Spinal cord (tissue), 9 donors: ENCODE measurements at regions not wholly inside any gene's neighbourhood (a gene's known extent, or its start where the extent isn't known, plus 50 kb on each side); places are given as distances from the start of the nearest gene placed in this dataset.

Experiments used
- DNase-seq, 6 donors: peaks; one replicate each; pipeline versions ENCODE4 v3.0.0 to v3.0.0-alpha.2; 2013 to 2015; ENCODE audit warnings: low spot score in 6 of 6, low read depth in 4 of 6
- H3K27ac ChIP-seq: one replicate; pipeline ENCODE4 v1.5.1; 2013; ENCODE audit warnings: low read depth, low read length, control low read depth
- H3K27me3 ChIP-seq: one replicate; pipeline ENCODE4 v1.6.1; 2013; ENCODE audit warnings: low read length; ENCODE audit not compliant: control insufficient read depth, insufficient read depth
- H3K36me3 ChIP-seq: one replicate; pipeline ENCODE4 v1.6.1; 2013; ENCODE audit warnings: low read length; ENCODE audit not compliant: control insufficient read depth, insufficient read depth
- H3K4me1 ChIP-seq: one replicate; pipeline ENCODE4 v1.6.1; 2013; ENCODE audit warnings: low read length; ENCODE audit not compliant: control insufficient read depth, insufficient read depth
- H3K4me3 ChIP-seq: one replicate; pipeline ENCODE4 v1.5.1; 2013; ENCODE audit warnings: low read depth, low read length, control low read depth
- H3K9me3 ChIP-seq: one replicate; pipeline ENCODE4 v1.6.1; 2013; ENCODE audit warnings: low read length; ENCODE audit not compliant: control insufficient read depth, insufficient read depth
- WGBS: methylation state at CpG from one replicate; pipeline ENCODE4 v1.1.5; 2013; ENCODE audit warnings: missing lambda C conversion rate; ENCODE audit not compliant: insufficient coverage; 5-methylcytosine and 5-hydroxymethylcytosine counted together
- donor health status: healthy.

DNA sequence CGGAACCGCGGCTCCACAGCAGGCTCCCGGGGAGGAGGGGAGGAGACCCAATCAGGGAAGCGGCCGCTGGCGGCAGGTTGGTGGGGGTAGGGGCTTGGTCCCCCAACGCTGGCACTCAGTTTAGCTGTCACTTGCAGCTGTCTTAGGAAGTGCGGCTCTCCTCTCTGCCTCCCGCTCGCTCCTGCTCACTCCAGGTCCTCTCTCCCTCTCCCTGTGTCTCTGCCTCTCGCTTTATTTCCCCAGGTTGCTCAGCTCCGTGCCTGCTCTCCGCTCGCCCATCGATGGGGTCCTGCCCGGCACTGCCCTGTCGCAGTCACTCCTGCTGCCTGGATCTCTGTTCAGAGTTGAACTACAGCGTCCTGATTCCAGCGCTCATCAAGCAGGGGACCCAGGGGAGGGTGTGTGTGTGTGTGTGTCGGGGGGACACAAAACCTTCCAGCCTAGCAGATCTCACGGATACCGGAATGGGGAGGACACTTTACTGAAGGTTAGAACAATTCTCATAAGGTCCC is 145.6 kb downstream of the ENGASE start:
- no peak overlapping the region for H3K27ac ChIP-seq
- H3K27me3 ChIP-seq = peaks cover 8% of the 10 kb centered on the region
- peaks cover 6% of the 10 kb centered on the region for H3K36me3 ChIP-seq
- H3K9me3 ChIP-seq = no peaks in the 10 kb centered on the region
- H3K4me3 ChIP-seq = no peak overlapping the region
- peaks cover 29% of the 10 kb centered on the region for H3K4me1 ChIP-seq
- WGBS = 10% methylated on average over 19 of the region's 23 CpGs
- DNase-seq = peak in 1 of 6 donors; percentile 43

DNA sequence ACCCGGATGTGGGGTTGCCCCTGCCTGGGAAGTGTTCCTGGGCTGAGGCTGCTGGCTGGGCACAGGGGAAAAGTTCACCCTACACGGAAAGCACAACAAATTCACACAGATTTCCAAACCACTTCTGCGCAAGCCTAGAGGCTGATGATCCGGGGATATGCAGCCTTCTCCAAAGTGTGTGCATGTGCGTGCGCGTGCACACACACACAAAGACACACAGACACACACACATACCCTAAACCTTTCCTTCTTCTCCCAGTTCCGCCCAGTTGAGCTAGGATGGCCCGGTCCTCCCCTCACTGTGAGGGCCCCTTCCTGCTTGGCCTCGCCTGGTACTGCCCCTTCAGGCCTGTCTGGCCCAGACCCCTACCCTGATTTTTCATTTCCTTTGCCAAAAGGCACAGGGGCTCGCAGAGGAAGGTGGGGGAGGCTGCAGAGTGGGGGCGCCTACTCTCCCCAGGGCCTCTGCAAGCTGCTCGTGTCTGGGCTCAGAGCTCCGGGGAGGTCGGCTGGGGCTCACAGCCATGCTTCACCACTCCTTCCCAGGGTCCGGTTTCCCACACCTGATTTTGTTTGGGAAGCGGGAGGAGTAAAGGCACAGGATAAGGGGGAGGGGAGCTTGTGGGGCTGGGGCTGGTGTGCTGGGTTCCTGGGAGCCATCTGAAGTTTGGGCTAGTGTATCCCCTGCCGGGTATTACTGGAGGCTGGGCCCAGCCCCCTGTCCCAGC is 144.7 kb downstream of the ENGASE start:
- Histone ChIP-seq H3K36me3 (peaks cover 6% of the 10 kb centered on the region), H3K4me3 (no peak overlapping the region), H3K27me3 (peaks cover 8% of the 10 kb centered on the region), H3K9me3 (no peaks in the 10 kb centered on the region), H3K27ac (no peak overlapping the region), H3K4me1 (peaks cover 38% of the 10 kb centered on the region)
- WGBS = 85% methylated on average over 9 of the region's 18 CpGs
- no peak for DNase-seq

DNA sequence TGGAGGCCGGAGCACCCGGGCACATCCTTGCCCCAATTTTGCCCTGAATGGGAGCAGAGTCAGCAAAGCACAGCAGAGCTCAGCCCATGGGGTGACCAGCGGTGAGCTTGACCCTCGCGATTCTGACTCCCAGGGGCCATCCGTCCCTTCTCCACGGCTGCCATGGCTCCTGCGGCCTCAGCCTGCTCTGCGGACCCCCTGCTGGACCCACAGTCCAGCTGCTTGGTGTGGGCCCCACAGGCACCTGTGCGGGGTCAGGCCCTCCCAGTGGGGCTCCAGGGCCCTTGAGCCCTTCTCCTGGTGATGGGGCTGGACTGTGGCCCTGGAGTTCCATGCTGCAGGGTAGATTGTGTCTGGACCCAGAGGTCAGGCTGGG is 144.2 kb downstream of the ENGASE start:
- WGBS = 82% methylated on average over 10 of the region's 10 CpGs
- Histone ChIP-seq H3K4me3 (no peak overlapping the region), H3K9me3 (no peaks in the 10 kb centered on the region), H3K27ac (no peak overlapping the region), H3K4me1 (peaks cover 40% of the 10 kb centered on the region), H3K27me3 (peaks cover 8% of the 10 kb centered on the region), H3K36me3 (peaks cover 6% of the 10 kb centered on the region)
- no peak for DNase-seq

DNA sequence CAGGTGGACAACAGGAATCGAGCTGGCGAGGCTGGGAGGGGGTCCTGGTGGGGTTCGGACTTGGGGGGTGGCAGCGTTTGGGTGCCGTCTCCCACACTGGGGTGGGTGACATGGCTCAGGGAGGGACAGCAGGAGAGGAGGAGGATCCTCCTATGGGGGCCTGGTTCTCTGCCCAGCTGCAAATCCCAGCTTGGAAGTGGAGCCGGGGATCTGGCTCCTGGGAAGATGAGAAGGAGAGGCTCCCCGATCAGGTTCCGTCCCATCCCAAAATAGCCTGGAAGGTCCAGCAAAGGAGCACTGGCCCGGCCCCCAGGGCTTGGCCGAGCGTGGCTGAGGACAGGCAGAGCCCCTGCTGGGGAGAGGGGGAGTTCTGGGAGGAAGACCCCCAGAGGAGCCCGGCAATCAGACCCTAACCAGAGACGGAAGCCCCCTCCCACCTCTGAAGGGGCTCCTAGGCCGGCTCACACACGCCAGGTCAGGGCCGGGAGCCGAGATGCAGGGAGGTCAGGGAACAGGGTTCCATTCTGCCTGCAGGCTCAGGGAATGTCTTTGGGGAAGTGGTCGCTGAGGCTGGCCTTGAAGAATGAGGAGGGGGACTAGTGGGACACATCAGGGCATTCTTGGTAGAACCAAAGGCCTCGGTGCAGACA is 143.7 kb downstream of the ENGASE start:
- Histone ChIP-seq H3K36me3 (peaks cover 6% of the 10 kb centered on the region), H3K4me3 (no peak overlapping the region), H3K9me3 (no peaks in the 10 kb centered on the region), H3K4me1 (peaks cover 37% of the 10 kb centered on the region), H3K27ac (no peak overlapping the region), H3K27me3 (peaks cover 8% of the 10 kb centered on the region)
- 74% methylated on average over 11 of the region's 19 CpGs for WGBS
- no peak for DNase-seq

DNA sequence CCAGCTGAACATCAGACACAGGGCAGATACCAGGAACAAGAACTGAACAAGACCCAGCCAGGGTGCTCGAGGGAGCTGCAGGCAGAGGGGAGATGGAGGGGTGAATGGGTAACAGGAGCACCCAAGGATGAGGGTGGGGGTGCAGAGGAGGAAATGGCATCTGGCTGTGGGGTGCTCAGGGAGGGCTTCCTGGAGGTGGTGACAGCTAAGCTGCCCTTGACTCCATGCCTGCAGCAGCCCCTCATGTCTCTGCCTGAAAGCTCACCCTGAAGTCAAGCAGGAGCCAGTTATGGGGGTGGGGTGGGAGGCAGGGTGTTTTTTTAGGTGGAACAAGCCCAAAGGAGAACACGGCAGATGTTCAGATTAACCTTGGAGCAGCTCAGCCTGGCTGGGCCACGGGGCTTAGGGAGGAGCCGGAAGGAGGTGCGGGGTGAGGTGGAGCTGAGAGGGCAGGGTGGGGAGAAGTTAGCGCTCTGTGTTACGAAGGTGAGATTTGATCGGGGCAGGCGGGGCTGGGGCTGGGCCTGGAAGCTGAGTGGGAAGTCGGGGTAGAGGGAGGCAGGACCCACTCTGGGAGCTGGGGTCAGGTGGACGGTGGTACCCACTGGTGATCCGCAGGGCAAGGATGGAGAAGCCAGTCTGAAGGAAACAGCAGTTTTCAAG is 143.0 kb downstream of the ENGASE start:
- Histone ChIP-seq H3K9me3 (no peaks in the 10 kb centered on the region), H3K36me3 (peaks cover 6% of the 10 kb centered on the region), H3K27me3 (peaks cover 8% of the 10 kb centered on the region), H3K4me1 (peaks cover 35% of the 10 kb centered on the region), H3K4me3 (no peak overlapping the region), H3K27ac (no peak overlapping the region)
- 79% methylated on average over 12 of the region's 12 CpGs for WGBS
- no peak for DNase-seq

DNA sequence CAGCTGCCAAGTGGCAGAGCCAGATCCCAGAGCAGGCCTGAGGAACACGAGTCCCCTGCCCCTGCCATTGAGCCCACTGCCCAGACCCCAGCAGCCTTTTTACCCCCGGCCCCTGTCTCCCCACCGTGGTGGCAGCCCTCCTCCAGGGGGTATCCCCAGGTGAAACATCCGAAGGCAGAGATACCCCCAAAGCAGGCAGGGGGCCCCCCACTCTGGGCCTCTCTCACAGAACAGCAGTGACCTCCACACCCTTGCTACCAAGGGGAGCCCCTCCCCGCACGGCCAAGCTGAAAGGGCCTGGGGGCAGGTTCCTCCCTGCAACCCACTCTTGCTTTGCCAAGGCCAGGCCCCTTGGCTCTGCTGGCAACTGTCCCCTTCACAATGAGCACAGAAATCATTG is 142.2 kb downstream of the ENGASE start:
- peaks cover 35% of the 10 kb centered on the region for H3K4me1 ChIP-seq
- peaks cover 9% of the 10 kb centered on the region for H3K36me3 ChIP-seq
- H3K27ac ChIP-seq = no peak overlapping the region
- H3K9me3 ChIP-seq = no peaks in the 10 kb centered on the region
- WGBS = 67% methylated on average over 6 of the region's 6 CpGs
- peaks cover 10% of the 10 kb centered on the region for H3K27me3 ChIP-seq
- H3K4me3 ChIP-seq = no peak overlapping the region
- no peak for DNase-seq

DNA sequence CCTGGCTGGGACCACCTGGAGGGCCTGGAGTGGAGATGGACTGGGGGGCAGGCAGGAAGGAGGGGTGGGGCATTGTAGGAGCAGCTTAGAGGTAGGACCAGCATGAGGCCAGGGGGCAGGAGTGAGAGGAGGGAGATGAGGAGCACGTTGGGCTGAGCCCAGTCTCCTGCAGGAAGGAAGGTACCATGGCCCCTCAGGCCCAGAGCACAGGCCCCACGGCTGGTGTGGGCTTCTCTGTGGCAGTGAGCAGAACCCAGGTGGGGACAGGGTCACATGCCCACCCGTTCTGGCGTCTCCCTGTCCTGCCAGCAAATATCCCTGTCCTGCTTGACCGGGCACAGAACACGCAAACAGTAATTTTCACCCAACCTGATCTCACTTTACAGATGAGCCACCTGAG is 141.8 kb downstream of the ENGASE start:
- H3K9me3 ChIP-seq = no peaks in the 10 kb centered on the region
- WGBS = 75% methylated on average over 6 of the region's 6 CpGs

DNA sequence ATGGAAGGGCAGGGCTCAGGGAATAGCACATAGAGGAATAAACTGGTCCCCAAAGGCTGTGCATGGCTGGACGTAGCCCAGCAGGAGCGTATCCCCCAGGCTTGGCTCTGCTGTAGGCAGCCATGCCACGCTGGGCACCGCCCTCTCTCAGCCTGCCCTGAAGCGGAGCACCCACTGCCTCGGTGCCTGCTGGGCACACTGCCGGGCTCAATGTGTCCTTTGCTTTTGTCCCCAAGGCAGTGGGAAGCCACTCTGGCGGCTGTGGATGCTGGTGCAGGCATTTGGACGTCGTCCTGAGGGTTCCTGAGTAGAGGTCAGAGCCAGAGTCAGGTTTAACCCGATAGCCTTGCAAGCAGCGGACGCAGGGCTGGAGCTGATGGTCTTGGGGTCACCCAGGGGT is 141.0 kb downstream of the ENGASE start:
- H3K9me3 ChIP-seq = no peaks in the 10 kb centered on the region
- H3K4me3 ChIP-seq = no peak overlapping the region
- H3K4me1 ChIP-seq = peaks cover 25% of the 10 kb centered on the region
- H3K36me3 ChIP-seq = peaks cover 17% of the 10 kb centered on the region
- DNase-seq = no peak
- no peak overlapping the region for H3K27ac ChIP-seq
- H3K27me3 ChIP-seq = peaks cover 7% of the 10 kb centered on the region
- WGBS = 84% methylated on average over 13 of the region's 13 CpGs

More for the DNA sequence above, 141.8 kb downstream of the ENGASE start:
- H3K36me3 ChIP-seq = peaks cover 10% of the 10 kb centered on the region
- no peak overlapping the region for H3K4me3 ChIP-seq
- H3K4me1 ChIP-seq = peaks cover 32% of the 10 kb centered on the region
- H3K27me3 ChIP-seq = peaks cover 12% of the 10 kb centered on the region
- no peak overlapping the region for H3K27ac ChIP-seq
- DNase-seq = no peak

DNA sequence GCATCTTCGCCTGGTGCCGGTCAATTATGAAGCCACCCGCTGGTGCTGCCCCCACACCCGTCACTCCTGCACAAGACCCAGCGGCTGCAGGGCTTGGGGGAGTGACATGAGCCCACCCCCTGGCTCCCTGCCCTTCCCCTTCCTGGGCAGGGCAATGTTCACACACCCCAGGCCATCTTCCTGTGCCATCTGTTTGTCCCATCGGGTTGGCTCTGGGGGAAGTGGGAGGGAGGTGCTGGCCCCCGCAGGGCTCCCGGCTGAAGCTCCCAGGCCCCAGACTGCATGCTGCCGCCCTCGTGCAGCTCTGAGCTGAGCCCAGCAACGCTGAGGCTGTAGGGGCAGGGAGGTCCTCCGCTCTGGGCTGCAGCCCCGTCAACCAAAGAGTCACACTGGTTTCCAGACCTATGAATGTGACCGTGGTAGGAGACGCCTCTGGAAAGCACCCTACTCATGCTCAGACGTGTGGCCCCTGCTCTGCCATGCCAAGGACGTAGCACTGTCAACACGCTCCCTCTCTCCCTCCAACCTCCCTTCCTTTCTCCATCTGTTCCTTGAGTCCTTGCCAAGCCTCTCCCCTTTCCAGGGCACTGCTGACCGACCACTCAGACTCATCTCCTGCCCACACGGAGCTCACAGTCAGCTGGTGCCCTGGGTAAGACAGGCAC is 140.4 kb downstream of the ENGASE start:
- Histone ChIP-seq H3K36me3 (peaks cover 19% of the 10 kb centered on the region), H3K4me3 (no peak overlapping the region), H3K27me3 (peaks cover 4% of the 10 kb centered on the region), H3K9me3 (no peaks in the 10 kb centered on the region), H3K4me1 (peaks cover 19% of the 10 kb centered on the region), H3K27ac (no peak overlapping the region)
- WGBS = 34% methylated on average over 18 of the region's 20 CpGs
- DNase-seq = peak in 2 of 6 donors; percentile 33 to 72
